Lung (tissue), 11 donors: ENCODE measurements at regions not wholly inside any gene's neighbourhood (a gene's known extent, or its start where the extent isn't known, plus 50 kb on each side); places are given as distances from the start of the nearest gene placed in this dataset.

Experiments
- ATAC-seq: fragments of 200-7000 bp; cut with Tn5 transposase; one replicate; pipeline ENCODE4 v1.9.1; 2020; ENCODE audit warnings: moderate number of reproducible peaks; ENCODE audit not compliant: insufficient read depth, low FRiP score
- DNase-seq, 3 donors: peaks; one replicate each; pipeline ENCODE4 v3.0.0-alpha.2; 2013 to 2017
- H3K27ac ChIP-seq, 2 donors: one replicate each; pipeline ENCODE4 v1.5.1; 2013; ENCODE audit warnings: mild to moderate bottlenecking in 2 of 2, moderate library complexity in 2 of 2, control low read depth in 1 of 2, inconsistent platforms in 1 of 2, low read depth in 1 of 2, low read length in 1 of 2
- H3K27me3 ChIP-seq, 3 donors: one replicate each; pipeline ENCODE4 v1.5.1; 2013; ENCODE audit warnings: low read length in 2 of 3; ENCODE audit not compliant: control insufficient read depth in 3 of 3, insufficient read depth in 3 of 3
- H3K36me3 ChIP-seq, 4 donors: one replicate each; pipeline ENCODE4 v1.5.1; 2013; ENCODE audit warnings: low read length in 4 of 4, mild to moderate bottlenecking in 1 of 4, moderate library complexity in 1 of 4; ENCODE audit not compliant: control insufficient read depth in 4 of 4, insufficient read depth in 4 of 4
- H3K4me1 ChIP-seq, 5 donors: one replicate each; pipeline ENCODE4 v1.5.1; 2013; ENCODE audit warnings: low read length in 5 of 5, mild to moderate bottlenecking in 2 of 5, moderate library complexity in 1 of 5; ENCODE audit not compliant: control insufficient read depth in 5 of 5, insufficient read depth in 5 of 5
- H3K4me3 ChIP-seq: one replicate; pipeline ENCODE4 v1.5.1; 2013; ENCODE audit warnings: mild to moderate bottlenecking, control low read depth, moderate library complexity
- H3K9ac ChIP-seq, 2 donors: one replicate each; pipeline ENCODE4 v1.5.1; 2013; ENCODE audit warnings: low read length in 2 of 2, control low read depth in 1 of 2; ENCODE audit not compliant: insufficient read depth in 1 of 2
- H3K9me3 ChIP-seq, 4 donors: one replicate each; pipeline ENCODE4 v1.5.1; 2013; ENCODE audit warnings: low read length in 3 of 4, mild to moderate bottlenecking in 1 of 4, moderate library complexity in 1 of 4; ENCODE audit not compliant: control insufficient read depth in 4 of 4, insufficient read depth in 3 of 4
- WGBS, 2 donors: extraction: QIAGEN DNeasy Blood & Tissue Kit; methylation state at CpG; one replicate each; pipeline ENCODE4 v1.1.7; 2013; 5-methylcytosine and 5-hydroxymethylcytosine counted together
- TF ChIP-seq, protein P1 (sequence below): IDR thresholded peaks from 2 replicates; pipeline ENCODE4 v1.5.1; 2012; ENCODE audit warnings: mild to moderate bottlenecking; ENCODE audit errors: control extremely low read depth, extremely low read depth
- donor health status: control.
- donor health status: control.
- donor health status: Bipolar disorder and iron deficiency.
- donor health status: healthy.
- donor health status: DM: yes; HTN: yes; CAD: no.

- DNase-seq: no peak
- no peak for ATAC-seq
- no peak overlapping the region for H3K4me3 ChIP-seq
Observed at GRCh38 chr2:11042841-11043240, 112.4 kb upstream of the SLC66A3 start.

DNA sequence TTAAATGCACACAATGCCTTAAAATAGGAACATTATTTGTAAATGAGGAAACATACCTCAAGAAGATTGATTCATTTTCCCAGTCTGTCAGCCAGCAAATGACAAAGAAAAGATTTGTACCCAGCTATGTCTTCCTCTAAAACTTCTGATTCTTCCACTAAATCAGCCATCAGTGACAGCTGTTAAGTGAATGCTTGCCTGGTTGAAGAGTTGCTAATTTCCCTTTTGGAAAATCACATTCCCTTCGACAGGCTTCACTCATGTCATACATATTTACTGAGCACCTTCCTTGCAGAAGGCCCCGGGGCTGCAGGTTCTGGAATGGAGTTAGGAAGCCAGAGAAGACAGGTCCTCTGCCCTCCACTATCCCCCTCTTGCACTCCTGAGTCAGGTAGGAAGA lies 112.0 kb upstream of the SLC66A3 start:
- Histone ChIP-seq H3K27ac (no peak overlapping the region), H3K9me3 (peaks cover 0 to 9% (median 7%) of the 10 kb centered on the region in 4 donors), H3K27me3 (peaks cover 0 to 3% (median 0%) of the 10 kb centered on the region in 3 donors), H3K4me3 (no peak overlapping the region), H3K4me1 (peaks cover 0 to 6% (median 0%) of the 10 kb centered on the region in 5 donors), H3K36me3 (no peaks in the 10 kb centered on the region), H3K9ac (no peak overlapping the region)
- DNase-seq (no peak), ATAC-seq (no peak)
- 48 to 50% methylated on average over 2 of the region's 2 CpGs for WGBS, 2 donors
- TF ChIP-seq, protein P1, sequence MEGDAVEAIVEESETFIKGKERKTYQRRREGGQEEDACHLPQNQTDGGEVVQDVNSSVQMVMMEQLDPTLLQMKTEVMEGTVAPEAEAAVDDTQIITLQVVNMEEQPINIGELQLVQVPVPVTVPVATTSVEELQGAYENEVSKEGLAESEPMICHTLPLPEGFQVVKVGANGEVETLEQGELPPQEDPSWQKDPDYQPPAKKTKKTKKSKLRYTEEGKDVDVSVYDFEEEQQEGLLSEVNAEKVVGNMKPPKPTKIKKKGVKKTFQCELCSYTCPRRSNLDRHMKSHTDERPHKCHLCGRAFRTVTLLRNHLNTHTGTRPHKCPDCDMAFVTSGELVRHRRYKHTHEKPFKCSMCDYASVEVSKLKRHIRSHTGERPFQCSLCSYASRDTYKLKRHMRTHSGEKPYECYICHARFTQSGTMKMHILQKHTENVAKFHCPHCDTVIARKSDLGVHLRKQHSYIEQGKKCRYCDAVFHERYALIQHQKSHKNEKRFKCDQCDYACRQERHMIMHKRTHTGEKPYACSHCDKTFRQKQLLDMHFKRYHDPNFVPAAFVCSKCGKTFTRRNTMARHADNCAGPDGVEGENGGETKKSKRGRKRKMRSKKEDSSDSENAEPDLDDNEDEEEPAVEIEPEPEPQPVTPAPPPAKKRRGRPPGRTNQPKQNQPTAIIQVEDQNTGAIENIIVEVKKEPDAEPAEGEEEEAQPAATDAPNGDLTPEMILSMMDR: no peak

More at GRCh38 chr2:11042841-11043240, 112.4 kb upstream of the SLC66A3 start:
- peaks cover 0 to 9% (median 7%) of the 10 kb centered on the region in 4 donors for H3K9me3 ChIP-seq
- H3K4me1 ChIP-seq: peaks cover 0 to 6% (median 0%) of the 10 kb centered on the region in 5 donors
- H3K36me3 ChIP-seq: no peaks in the 10 kb centered on the region
- H3K27me3 ChIP-seq: peaks cover 0 to 3% (median 0%) of the 10 kb centered on the region in 3 donors
- no peak overlapping the region for H3K27ac ChIP-seq
- TF ChIP-seq, protein P1: no peak
- WGBS, 2 donors: 78 to 80% methylated on average over 8 of the region's 8 CpGs
- no peak overlapping the region for H3K9ac ChIP-seq

- Histone ChIP-seq H3K4me3 (no peak overlapping the region), H3K9me3 (peaks cover 0 to 9% (median under 1%) of the 10 kb centered on the region in 4 donors), H3K9ac (no peak overlapping the region), H3K27ac (no peak overlapping the region), H3K4me1 (peaks cover 0 to 6% (median 0%) of the 10 kb centered on the region in 5 donors), H3K36me3 (no peaks in the 10 kb centered on the region), H3K27me3 (peaks cover 0 to 3% (median 0%) of the 10 kb centered on the region in 3 donors)
- ATAC-seq (no peak), DNase-seq (no peak)
- TF ChIP-seq, protein P1: no peak
- WGBS, 2 donors: 76 to 85% methylated on average over 6 of the region's 6 CpGs
Observed at GRCh38 chr2:11044201-11044600, 111.1 kb upstream of the SLC66A3 start.

GRCh38 chr2:11045294-11045693 lies 110.0 kb upstream of the SLC66A3 start:
- Histone ChIP-seq H3K9me3 (peaks cover 0 to 6% (median 0%) of the 10 kb centered on the region in 4 donors), H3K4me1 (peaks cover 0 to 6% (median 0%) of the 10 kb centered on the region in 5 donors), H3K27me3 (peaks cover 0 to 3% (median 0%) of the 10 kb centered on the region in 3 donors), H3K9ac (no peak overlapping the region), H3K36me3 (no peaks in the 10 kb centered on the region), H3K27ac (no peak overlapping the region), H3K4me3 (no peak overlapping the region)
- DNase-seq (no peak), ATAC-seq (no peak)
- WGBS, 2 donors: 93% methylated on average over 7 of the region's 7 CpGs
- TF ChIP-seq, protein P1: no peak
